ENCODE measurements at regions not wholly inside any gene's neighbourhood (a gene's known extent, or its start where the extent isn't known, plus 50 kb on each side); places are given as distances from the start of the nearest gene placed in this dataset.

GRCh38 chr1:168438626-168439025, 105.2 kb downstream of the XCL2 start:
- H3K4me1 ChIP-seq, result peaks cover 0 to 3% (median 0%) of the 10 kb centered on the region in 4 donors
- no peak overlapping the region for H3K4me3 ChIP-seq
- DNase-seq, result no peak
- H3K27me3 ChIP-seq, result no peaks in the 10 kb centered on the region
- no peak overlapping the region for H3K27ac ChIP-seq
- no peak for TF ChIP-seq POLR2A (IDR thresholded peaks at IDR 0.05)
- TF ChIP-seq, protein P1, sequence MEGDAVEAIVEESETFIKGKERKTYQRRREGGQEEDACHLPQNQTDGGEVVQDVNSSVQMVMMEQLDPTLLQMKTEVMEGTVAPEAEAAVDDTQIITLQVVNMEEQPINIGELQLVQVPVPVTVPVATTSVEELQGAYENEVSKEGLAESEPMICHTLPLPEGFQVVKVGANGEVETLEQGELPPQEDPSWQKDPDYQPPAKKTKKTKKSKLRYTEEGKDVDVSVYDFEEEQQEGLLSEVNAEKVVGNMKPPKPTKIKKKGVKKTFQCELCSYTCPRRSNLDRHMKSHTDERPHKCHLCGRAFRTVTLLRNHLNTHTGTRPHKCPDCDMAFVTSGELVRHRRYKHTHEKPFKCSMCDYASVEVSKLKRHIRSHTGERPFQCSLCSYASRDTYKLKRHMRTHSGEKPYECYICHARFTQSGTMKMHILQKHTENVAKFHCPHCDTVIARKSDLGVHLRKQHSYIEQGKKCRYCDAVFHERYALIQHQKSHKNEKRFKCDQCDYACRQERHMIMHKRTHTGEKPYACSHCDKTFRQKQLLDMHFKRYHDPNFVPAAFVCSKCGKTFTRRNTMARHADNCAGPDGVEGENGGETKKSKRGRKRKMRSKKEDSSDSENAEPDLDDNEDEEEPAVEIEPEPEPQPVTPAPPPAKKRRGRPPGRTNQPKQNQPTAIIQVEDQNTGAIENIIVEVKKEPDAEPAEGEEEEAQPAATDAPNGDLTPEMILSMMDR (IDR thresholded peaks at IDR 0.05), result no peak
- no peaks in the 10 kb centered on the region for H3K36me3 ChIP-seq
- no peaks in the 10 kb centered on the region for H3K9me3 ChIP-seq

DNA sequence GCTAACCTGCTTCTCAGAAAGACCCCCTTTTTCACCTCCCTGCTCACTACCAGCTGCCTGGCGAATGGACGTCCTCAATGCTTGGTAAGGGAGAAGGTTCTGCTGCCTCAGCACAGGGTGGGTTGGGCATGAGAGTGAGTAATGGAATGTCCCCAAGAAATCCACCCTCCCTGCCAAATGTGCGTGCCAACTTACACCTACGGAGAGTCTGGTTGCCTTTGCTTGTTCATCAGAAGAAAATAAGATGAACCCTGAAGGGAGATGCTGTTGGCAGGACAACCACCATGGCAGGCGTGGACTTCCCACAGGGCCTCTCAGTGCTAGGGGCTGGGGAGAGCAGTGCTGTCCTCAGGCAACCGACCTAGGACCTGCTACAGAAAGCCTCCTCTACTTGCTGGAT, 106.0 kb downstream of the XCL2 start:
- no peak overlapping the region for H3K4me3 ChIP-seq
- no peaks in the 10 kb centered on the region for H3K9me3 ChIP-seq
- H3K36me3 ChIP-seq, result no peaks in the 10 kb centered on the region
- H3K4me1 ChIP-seq, result peaks cover 0 to 3% (median 0%) of the 10 kb centered on the region in 4 donors
- no peak overlapping the region for H3K27ac ChIP-seq
- no peak for DNase-seq
- no peaks in the 10 kb centered on the region for H3K27me3 ChIP-seq
- no peak for TF ChIP-seq POLR2A (IDR thresholded peaks at IDR 0.05)
- TF ChIP-seq, protein P1 (IDR thresholded peaks at IDR 0.05), result no peak

- no peaks in the 10 kb centered on the region for H3K9me3 ChIP-seq
- no peaks in the 10 kb centered on the region for H3K36me3 ChIP-seq
- DNase-seq, result no peak
- no peak overlapping the region for H3K4me3 ChIP-seq
- H3K4me1 ChIP-seq, result peaks cover 0 to 3% (median 0%) of the 10 kb centered on the region in 4 donors
- no peaks in the 10 kb centered on the region for H3K27me3 ChIP-seq
- H3K27ac ChIP-seq, result no peak overlapping the region
- no peak for TF ChIP-seq POLR2A (IDR thresholded peaks at IDR 0.05)
- TF ChIP-seq, protein P1 (IDR thresholded peaks at IDR 0.05), result no peak
These were observed 108.4 kb downstream of the XCL2 start for GRCh38 chr1:168435439-168435838.

- no peaks in the 10 kb centered on the region for H3K27me3 ChIP-seq
- H3K36me3 ChIP-seq, result no peaks in the 10 kb centered on the region
- no peaks in the 10 kb centered on the region for H3K4me1 ChIP-seq
- H3K27ac ChIP-seq, result no peak overlapping the region
- H3K9me3 ChIP-seq, result no peaks in the 10 kb centered on the region
- H3K4me3 ChIP-seq, result no peak overlapping the region
- no peak for DNase-seq
- TF ChIP-seq, protein P1 (IDR thresholded peaks at IDR 0.05), result no peak
- TF ChIP-seq POLR2A (IDR thresholded peaks at IDR 0.05), result no peak
These were observed 110.6 kb downstream of the XCL2 start for GRCh38 chr1:168433238-168433637.

GRCh38 chr1:168431882-168432281, 111.9 kb downstream of the XCL2 start:
- H3K27ac ChIP-seq, result no peak overlapping the region
- H3K4me1 ChIP-seq, result no peaks in the 10 kb centered on the region
- no peak overlapping the region for H3K4me3 ChIP-seq
- no peaks in the 10 kb centered on the region for H3K27me3 ChIP-seq
- H3K36me3 ChIP-seq, result no peaks in the 10 kb centered on the region
- no peaks in the 10 kb centered on the region for H3K9me3 ChIP-seq
- TF ChIP-seq, protein P1 (IDR thresholded peaks at IDR 0.05), result no peak
- no peak for TF ChIP-seq POLR2A (IDR thresholded peaks at IDR 0.05)
- DNase-seq, result no peak

DNA sequence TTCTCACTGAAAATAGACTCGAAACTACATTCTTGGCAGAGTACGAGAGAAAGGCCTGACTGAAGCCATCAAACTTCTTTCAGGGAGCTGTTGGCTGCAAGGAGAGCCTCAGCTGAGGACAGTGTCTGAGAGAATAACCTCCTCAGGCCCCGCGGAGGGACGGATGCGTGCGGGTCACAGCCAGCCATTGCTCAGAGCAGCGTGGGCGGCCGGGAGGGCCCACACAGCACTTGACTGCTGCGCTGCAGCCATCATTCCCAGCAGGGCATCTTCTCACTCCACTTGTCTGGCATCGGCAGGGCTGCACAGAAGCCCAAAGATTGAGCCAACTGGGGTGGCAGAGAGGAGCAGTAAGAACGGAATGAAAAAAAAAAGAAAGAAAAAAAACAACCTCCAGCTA, 113.5 kb downstream of the XCL2 start:
- Histone ChIP-seq H3K4me3 (no peak overlapping the region), H3K27ac (no peak overlapping the region), H3K36me3 (no peaks in the 10 kb centered on the region), H3K9me3 (no peaks in the 10 kb centered on the region), H3K4me1 (no peaks in the 10 kb centered on the region), H3K27me3 (no peaks in the 10 kb centered on the region)
- TF ChIP-seq POLR2A (IDR thresholded peaks at IDR 0.05), result no peak
- TF ChIP-seq, protein P1 (IDR thresholded peaks at IDR 0.05), result no peak
- no peak for DNase-seq

All from Peyer's patch (tissue), 4 donors.